Peyer's patch (tissue), 4 donors: ENCODE measurements at regions not wholly inside any gene's neighbourhood (a gene's known extent, or its start where the extent isn't known, plus 50 kb on each side); places are given as distances from the start of the nearest gene placed in this dataset.

Experiments
- CTCF ChIP-seq, 6 experiments: fragments of 450-650 bp in 4 of 6; fragments of 200-600 bp in 2 of 6; sonication (generic) in 1 of 6; IDR thresholded peaks; one replicate each; pipeline ENCODE4 v1.5.1; 2017 to 2019; ENCODE audit warnings: antibody characterized with exemption in 6 of 6, mild to moderate bottlenecking in 3 of 6, moderate library complexity in 1 of 6
- POLR2A ChIP-seq, 2 donors: fragments of 450-650 bp; IDR thresholded peaks; one replicate each; pipeline ENCODE4 v1.5.1; 2017; ENCODE audit warnings: antibody characterized with exemption in 2 of 2, mild to moderate bottlenecking in 2 of 2, moderate library complexity in 2 of 2

DNA sequence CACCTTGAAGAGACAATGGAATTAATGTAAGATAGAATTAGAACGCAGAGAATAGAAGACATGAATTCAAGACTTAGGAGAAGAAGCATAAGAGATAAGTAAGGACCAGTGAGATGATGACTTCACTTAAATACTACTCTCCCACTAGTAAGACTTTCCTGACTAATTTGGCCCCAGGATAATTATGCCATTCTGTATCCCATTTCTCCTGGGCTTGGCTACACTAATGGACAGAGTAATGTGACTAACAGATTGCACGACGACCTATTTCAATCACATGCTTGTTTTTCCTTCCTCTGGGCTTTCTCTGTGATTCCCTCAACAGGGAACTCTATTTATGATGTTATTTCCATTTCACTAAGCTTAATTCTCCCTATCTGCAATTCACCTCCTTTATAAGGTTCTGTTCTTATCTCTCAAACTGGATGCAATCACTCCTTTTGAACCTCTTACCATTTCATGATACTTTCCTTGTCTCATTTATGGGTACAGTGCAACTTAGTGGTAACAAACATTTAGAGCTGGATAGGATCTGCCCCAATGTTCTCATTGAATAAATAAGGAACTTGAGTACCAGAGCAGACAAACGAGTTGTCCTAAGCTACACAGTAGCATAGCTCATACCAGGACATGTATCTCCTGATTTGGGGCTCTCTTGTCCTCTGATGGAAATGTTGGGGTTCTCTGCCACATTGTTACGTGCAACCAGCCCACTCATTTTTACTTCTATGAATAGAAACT lies 102.7 kb downstream of the BTG1 start:
- TF ChIP-seq CTCF (IDR thresholded peaks at IDR 0.05) (no peak), POLR2A (IDR thresholded peaks at IDR 0.05) (no peak)
